IMR-90 (cell line): ENCODE measurements at regions not wholly inside any gene's neighbourhood (a gene's known extent, or its start where the extent isn't known, plus 50 kb on each side); places are given as distances from the start of the nearest gene placed in this dataset.

ENCODE experiments used
- ATAC-seq: fragments of 200-7000 bp; cut with Tn5 transposase; 2 replicates; pipeline ENCODE4 v1.9.1; 2020; ENCODE audit warnings: low read depth, mild to moderate bottlenecking, moderate library complexity
- BruUV-seq: library from RNA; stranded (reverse); fragments of 400-500 nt; replicated peaks from 2 replicates; lab custom pipeline; 2021; lab: Mats Ljungman, UMichigan
- CTCF ChIA-PET: fragments of 300-600 bp; formaldehyde crosslinking; extraction: SDS; loops from one replicate; lab custom pipeline; 2021; ENCODE audit warnings: antibody characterized with exemption; lab: Yijun Ruan, JAX
- POLR2A ChIA-PET: fragments of 300-600 bp; sonication (Branson Sonifier 250); formaldehyde crosslinking; loops from one replicate; lab custom pipeline; 2022; ENCODE audit warnings: antibody characterized with exemption; ENCODE audit not compliant: unreplicated experiment; lab: Charles Lee
- DNase-seq: peaks from one replicate; pipeline ENCODE4 v3.0.0; 2013
- H2AFZ ChIP-seq: replicated peaks from 2 replicates; pipeline ENCODE3; 2013; ENCODE audit warnings: low read length, mild to moderate bottlenecking; ENCODE audit not compliant: poor library complexity
- H2AK5ac ChIP-seq: 2 replicates; pipeline ENCODE4 v1.6.1; 2013; ENCODE audit warnings: low read depth, low read length, inconsistent platforms
- H2AK9ac ChIP-seq: replicated peaks from 2 replicates; pipeline ENCODE3; 2013; ENCODE audit warnings: mild to moderate bottlenecking, low read depth, low read length, moderate library complexity; ENCODE audit not compliant: poor library complexity
- H2BK120ac ChIP-seq: 2 replicates; pipeline ENCODE4 v1.6.1; 2013; ENCODE audit warnings: low read depth, low read length, inconsistent platforms
- H2BK15ac ChIP-seq: 3 replicates; pipeline ENCODE4 v1.6.1; 2013; ENCODE audit warnings: low read depth, low read length, inconsistent platforms
- H2BK20ac ChIP-seq: 2 replicates; pipeline ENCODE4 v1.6.1; 2013; ENCODE audit warnings: low read depth, mild to moderate bottlenecking, inconsistent platforms, low read length, moderate library complexity
- H2BK5ac ChIP-seq: 2 replicates; pipeline ENCODE4 v1.6.1; 2013; ENCODE audit warnings: mild to moderate bottlenecking, low read depth, low read length, inconsistent platforms; ENCODE audit not compliant: poor library complexity, severe bottlenecking
- H3K14ac ChIP-seq: replicated peaks from 2 replicates; pipeline ENCODE4 v1.6.1; 2013; ENCODE audit warnings: low read depth, low read length, inconsistent platforms
- H3K18ac ChIP-seq: 2 replicates; pipeline ENCODE4 v1.6.1; 2013; ENCODE audit warnings: low read depth, low read length, control low read depth
- H3K23ac ChIP-seq: 2 replicates; pipeline ENCODE4 v1.6.1; 2013; ENCODE audit warnings: low read depth, low read length, inconsistent platforms
- H3K27ac ChIP-seq: 2 replicates; pipeline ENCODE4 v1.5.1; 2013; ENCODE audit warnings: mild to moderate bottlenecking, control low read depth, low read length; ENCODE audit not compliant: insufficient read depth
- H3K27me3 ChIP-seq: 2 replicates; pipeline ENCODE4 v1.6.1; 2013; ENCODE audit warnings: low read length; ENCODE audit not compliant: control insufficient read depth, insufficient read depth
- H3K36me3 ChIP-seq: 2 replicates; pipeline ENCODE4 v1.6.1; 2013; ENCODE audit warnings: low read length, mixed read lengths; ENCODE audit not compliant: control insufficient read depth, insufficient read depth
- H3K4ac ChIP-seq: 2 replicates; pipeline ENCODE4 v1.6.1; 2013; ENCODE audit warnings: low read depth, low read length, inconsistent platforms
- H3K4me1 ChIP-seq: 2 replicates; pipeline ENCODE4 v1.6.1; 2013; ENCODE audit warnings: low read length, mixed read lengths; ENCODE audit not compliant: control insufficient read depth, insufficient read depth
- H3K4me2 ChIP-seq: 2 replicates; pipeline ENCODE4 v1.6.1; 2013; ENCODE audit warnings: low read depth, mild to moderate bottlenecking, control low read depth, low read length, moderate library complexity
- H3K4me3 ChIP-seq: 2 replicates; pipeline ENCODE4 v1.5.1; 2013; ENCODE audit warnings: low read depth, mild to moderate bottlenecking, control low read depth, low read length, moderate library complexity; ENCODE audit not compliant: insufficient read depth
- H3K56ac ChIP-seq: 2 replicates; pipeline ENCODE4 v1.6.1; 2013; ENCODE audit warnings: low read length, inconsistent platforms; ENCODE audit not compliant: insufficient read depth; ENCODE audit errors: extremely low read depth
- H3K79me1 ChIP-seq, 2 experiments: 2 replicates each; pipeline ENCODE4 v1.6.1; 2013; ENCODE audit warnings: low read length in 2 of 2, inconsistent platforms in 1 of 2, low read depth in 1 of 2
- H3K9ac ChIP-seq: 2 replicates; pipeline ENCODE4 v1.6.1; 2013; ENCODE audit warnings: low read depth, low read length, control low read depth
- H3K9me1 ChIP-seq: 2 replicates; pipeline ENCODE4 v1.6.1; 2013; ENCODE audit warnings: low read length, inconsistent platforms; ENCODE audit not compliant: insufficient read depth
- H3K9me3 ChIP-seq: 2 replicates; pipeline ENCODE4 v1.6.1; 2013; ENCODE audit warnings: low read length; ENCODE audit not compliant: control insufficient read depth, insufficient read depth
- H4K20me1 ChIP-seq: 2 replicates; pipeline ENCODE4 v1.6.1; 2013; ENCODE audit warnings: low read length, inconsistent platforms; ENCODE audit not compliant: insufficient read depth
- H4K5ac ChIP-seq: 2 replicates; pipeline ENCODE4 v1.6.1; 2013; ENCODE audit warnings: mild to moderate bottlenecking, low read depth, low read length, control low read depth
- H4K8ac ChIP-seq, 2 experiments: 2 replicates each; pipeline ENCODE4 v1.6.1; 2013; ENCODE audit warnings: low read depth in 2 of 2, low read length in 2 of 2, control low read depth in 1 of 2, inconsistent platforms in 1 of 2
- H4K91ac ChIP-seq: 2 replicates; pipeline ENCODE4 v1.6.1; 2013; ENCODE audit warnings: low read depth, low read length, inconsistent platforms; ENCODE audit not compliant: insufficient read depth
- FOS ChIP-seq: fragments of 150-350 bp; IDR thresholded peaks from 2 replicates; pipeline ENCODE4 v1.6.1; 2016; ENCODE audit warnings: low read depth, low read length
- MAFK ChIP-seq: IDR thresholded peaks from 2 replicates; pipeline ENCODE4 v1.6.1; 2012; ENCODE audit warnings: low read depth, low read length, improper control_type of control experiment
- MXI1 ChIP-seq: IDR thresholded peaks from 2 replicates; pipeline ENCODE4 v1.6.1; 2012; ENCODE audit warnings: low read depth, mild to moderate bottlenecking, low read length, moderate library complexity, borderline replicate concordance
- POLR2A ChIP-seq: IDR thresholded peaks from 2 replicates; pipeline ENCODE4 v1.6.1; 2012; ENCODE audit warnings: mild to moderate bottlenecking, low read depth, low read length
- RAD21 ChIP-seq: IDR thresholded peaks from 2 replicates; pipeline ENCODE4 v1.6.1; 2012; ENCODE audit warnings: low read length, improper control_type of control experiment
- USF2 ChIP-seq: fragments of 150-350 bp; IDR thresholded peaks from 2 replicates; pipeline ENCODE4 v1.6.1; 2017; ENCODE audit warnings: mild to moderate bottlenecking, antibody characterized with exemption, low read length, low read depth
- WGBS, 2 experiments: methylation state at CpG; one replicate each; pipeline versions ENCODE4 v1.1.5 to v1.1.7; 2013; ENCODE audit warnings: missing lambda C conversion rate in 2 of 2; ENCODE audit not compliant: insufficient read length in 1 of 2; ENCODE audit errors: extremely low coverage in 2 of 2; 5-methylcytosine and 5-hydroxymethylcytosine counted together
- dilution Hi-C: fragments of 300-500 bp; cut with HindIII; formaldehyde crosslinking; loops from one replicate; pipeline ENCODE4 v1.14.3; 2018; ENCODE audit warnings: low sequenced_read_pairs; ENCODE audit not compliant: unreplicated experiment
- in situ Hi-C: fragments of 300-500 bp; cut with MboI; formaldehyde crosslinking; loops from 3 replicates; pipeline ENCODE4 v1.14.3; 2019; ENCODE audit warnings: low sequenced_read_pairs, inconsistent platforms, mixed read lengths
- intact Hi-C: fragments of 100-400 bp; cut with micrococcal nuclease; formaldehyde crosslinking; loops from 2 replicates; pipeline ENCODE4 v1.10.0; 2022
- TF ChIP-seq, protein P1 (sequence below): conservative IDR thresholded peaks from 2 replicates; pipeline ENCODE4 v1.5.1; 2012; ENCODE audit warnings: mild to moderate bottlenecking, low read depth, low read length, improper control_type of control experiment
- TF ChIP-seq, protein P2 (sequence below): fragments of 150-350 bp; IDR thresholded peaks from 2 replicates; pipeline ENCODE4 v1.6.1; 2016; ENCODE audit warnings: low read depth, mild to moderate bottlenecking, low read length, moderate library complexity, borderline replicate concordance

DNA sequence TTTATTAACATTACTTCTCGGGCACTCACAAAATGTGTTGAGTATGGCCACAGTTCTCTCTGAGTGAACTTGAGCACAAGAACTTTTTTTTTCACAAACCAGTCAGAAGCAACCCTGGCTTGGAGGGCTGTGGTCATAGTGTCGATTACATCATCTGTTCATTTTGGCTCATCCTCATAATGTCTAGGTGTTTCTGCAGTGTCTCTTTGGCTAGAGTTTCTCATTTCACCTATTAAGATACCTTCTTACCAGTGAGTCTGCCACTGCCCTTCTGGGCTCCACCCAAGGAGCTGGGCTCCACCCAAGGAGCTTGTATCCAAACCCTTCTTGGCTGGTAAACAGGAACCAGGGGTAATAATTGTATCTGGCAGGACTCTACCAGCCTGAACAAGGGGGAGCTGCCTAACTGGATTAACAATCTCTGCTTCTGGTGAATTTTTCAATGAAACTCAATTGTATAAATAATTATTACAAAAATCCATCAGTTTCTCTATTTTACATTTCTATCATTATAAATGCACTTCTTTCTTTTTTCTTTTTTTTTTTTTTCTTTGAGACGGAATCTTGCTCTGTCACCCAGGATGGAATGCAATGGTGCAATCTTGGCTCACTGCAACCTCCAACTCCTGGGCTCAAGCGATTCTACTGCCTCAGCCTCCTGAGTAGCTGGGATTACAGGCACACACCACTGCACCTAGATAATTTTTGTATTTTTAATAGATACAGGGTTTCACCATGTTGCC, 667.7 kb upstream of the SLIT2 start:
- H3K4me1 ChIP-seq = no peaks in the 10 kb centered on the region; the same call in 1 of the 2 replicates
- H3K27me3 ChIP-seq = no peaks in the 10 kb centered on the region
- H4K91ac ChIP-seq = no peak overlapping the region
- H3K14ac ChIP-seq = no peak overlapping the region
- H2BK5ac ChIP-seq = no peak overlapping the region
- H3K9me1 ChIP-seq = no peaks in the 10 kb centered on the region
- H3K27ac ChIP-seq = no peak overlapping the region
- no CpG with 5 or more reads among the region's 4 CpGs for WGBS, 2 experiments
- intact Hi-C loops = no loop called here
- H3K36me3 ChIP-seq = no peaks in the 10 kb centered on the region
- H3K4me2 ChIP-seq = no peak overlapping the region
- H3K79me1 ChIP-seq = no peaks in the 10 kb centered on the region
- no peak overlapping the region for H3K4me3 ChIP-seq
- H2AFZ ChIP-seq = no peak overlapping the region
- no peak overlapping the region for H4K8ac ChIP-seq
- H2AK5ac ChIP-seq = no peak overlapping the region
- no peak overlapping the region for H3K23ac ChIP-seq
- DNase-seq (no peak), ATAC-seq (no peak)
- H4K5ac ChIP-seq = no peak overlapping the region
- ChIA-PET POLR2A (no interaction called here), CTCF (no interaction called here)
- H3K18ac ChIP-seq = no peak overlapping the region
- H2AK9ac ChIP-seq = no peak overlapping the region
- H4K20me1 ChIP-seq = no peaks in the 10 kb centered on the region
- dilution Hi-C loops = no loop called here
- no TSS peak for BruUV-seq
- H2BK15ac ChIP-seq = no peak overlapping the region
- H3K9ac ChIP-seq = no peak overlapping the region
- no peak overlapping the region for H3K4ac ChIP-seq
- TF ChIP-seq FOS (no peak), MAFK (no peak), MXI1 (no peak), POLR2A (no peak), USF2 (no peak), RAD21 (no peak)
- TF ChIP-seq, protein P1, sequence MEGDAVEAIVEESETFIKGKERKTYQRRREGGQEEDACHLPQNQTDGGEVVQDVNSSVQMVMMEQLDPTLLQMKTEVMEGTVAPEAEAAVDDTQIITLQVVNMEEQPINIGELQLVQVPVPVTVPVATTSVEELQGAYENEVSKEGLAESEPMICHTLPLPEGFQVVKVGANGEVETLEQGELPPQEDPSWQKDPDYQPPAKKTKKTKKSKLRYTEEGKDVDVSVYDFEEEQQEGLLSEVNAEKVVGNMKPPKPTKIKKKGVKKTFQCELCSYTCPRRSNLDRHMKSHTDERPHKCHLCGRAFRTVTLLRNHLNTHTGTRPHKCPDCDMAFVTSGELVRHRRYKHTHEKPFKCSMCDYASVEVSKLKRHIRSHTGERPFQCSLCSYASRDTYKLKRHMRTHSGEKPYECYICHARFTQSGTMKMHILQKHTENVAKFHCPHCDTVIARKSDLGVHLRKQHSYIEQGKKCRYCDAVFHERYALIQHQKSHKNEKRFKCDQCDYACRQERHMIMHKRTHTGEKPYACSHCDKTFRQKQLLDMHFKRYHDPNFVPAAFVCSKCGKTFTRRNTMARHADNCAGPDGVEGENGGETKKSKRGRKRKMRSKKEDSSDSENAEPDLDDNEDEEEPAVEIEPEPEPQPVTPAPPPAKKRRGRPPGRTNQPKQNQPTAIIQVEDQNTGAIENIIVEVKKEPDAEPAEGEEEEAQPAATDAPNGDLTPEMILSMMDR = no peak
- TF ChIP-seq, protein P2, sequence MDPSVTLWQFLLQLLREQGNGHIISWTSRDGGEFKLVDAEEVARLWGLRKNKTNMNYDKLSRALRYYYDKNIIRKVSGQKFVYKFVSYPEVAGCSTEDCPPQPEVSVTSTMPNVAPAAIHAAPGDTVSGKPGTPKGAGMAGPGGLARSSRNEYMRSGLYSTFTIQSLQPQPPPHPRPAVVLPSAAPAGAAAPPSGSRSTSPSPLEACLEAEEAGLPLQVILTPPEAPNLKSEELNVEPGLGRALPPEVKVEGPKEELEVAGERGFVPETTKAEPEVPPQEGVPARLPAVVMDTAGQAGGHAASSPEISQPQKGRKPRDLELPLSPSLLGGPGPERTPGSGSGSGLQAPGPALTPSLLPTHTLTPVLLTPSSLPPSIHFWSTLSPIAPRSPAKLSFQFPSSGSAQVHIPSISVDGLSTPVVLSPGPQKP = no peak
- no peak overlapping the region for H3K56ac ChIP-seq
- no peak overlapping the region for H2BK120ac ChIP-seq
- H3K9me3 ChIP-seq = no peaks in the 10 kb centered on the region
- in situ Hi-C loops = no loop called here
- H2BK20ac ChIP-seq = no peak overlapping the region
